H1 (cell line): ENCODE measurements at regions not wholly inside any gene's neighbourhood (a gene's known extent, or its start where the extent isn't known, plus 50 kb on each side); places are given as distances from the start of the nearest gene placed in this dataset.

Experiments
- CHD2 ChIP-seq: IDR thresholded peaks from 2 replicates; pipeline ENCODE4 v1.6.1; 2012; ENCODE audit warnings: low read length, improper control_type of control experiment
- EGR1 ChIP-seq: IDR thresholded peaks from 2 replicates; pipeline ENCODE4 v1.6.1; 2011; ENCODE audit warnings: low read depth, low read length, borderline replicate concordance
- EZH2 ChIP-seq: fragments of 200-600 bp; sonication (generic); IDR thresholded peaks from 2 replicates; pipeline ENCODE4 v1.7.1; 2012; ENCODE audit warnings: low read depth, mild to moderate bottlenecking, moderate library complexity, low read length, inconsistent platforms; ENCODE audit not compliant: severe bottlenecking
- RBBP5 ChIP-seq: IDR thresholded peaks from 2 replicates; pipeline ENCODE4 v1.7.1; 2012; ENCODE audit warnings: low read depth, mild to moderate bottlenecking, inconsistent platforms, low read length, moderate library complexity, borderline replicate concordance
- RFX5 ChIP-seq: IDR thresholded peaks from 2 replicates; pipeline ENCODE4 v1.6.1; 2011; ENCODE audit warnings: low read depth, low read length, improper control_type of control experiment, borderline replicate concordance
- RXRA ChIP-seq: IDR thresholded peaks from 2 replicates; pipeline ENCODE4 v1.6.1; 2011; ENCODE audit warnings: low read depth, mild to moderate bottlenecking, low read length, moderate library complexity; ENCODE audit not compliant: insufficient read depth
- SAP30 ChIP-seq: fragments of 300-600 bp; sonication (generic); IDR thresholded peaks from 2 replicates; pipeline ENCODE4 v1.7.1; 2012; ENCODE audit warnings: low read length, moderate library complexity, mild to moderate bottlenecking, inconsistent platforms; ENCODE audit not compliant: insufficient read depth, insufficient replicate concordance
- TEAD4 ChIP-seq: IDR thresholded peaks from 2 replicates; pipeline ENCODE4 v1.6.1; 2012; ENCODE audit warnings: low read depth, low read length, inconsistent platforms, mixed read lengths

GRCh38 chr5:56680731-56681130 lies 134.6 kb upstream of the MAP3K1 start (continued):
- no peak for TF ChIP-seq RFX5
- no peak for TF ChIP-seq TEAD4
- TF ChIP-seq EGR1 = no peak
- no peak for TF ChIP-seq RBBP5
- TF ChIP-seq SAP30 = no peak
- no peak for TF ChIP-seq CHD2
- TF ChIP-seq RXRA = no peak
- TF ChIP-seq EZH2 = no peak
